LoVo (cell line): ENCODE measurements at regions not wholly inside any gene's neighbourhood (a gene's known extent, or its start where the extent isn't known, plus 50 kb on each side); places are given as distances from the start of the nearest gene placed in this dataset.
"Not testable (repeated sequence)": the region's sequence is repeated elsewhere in the genome, so short reads cannot be mapped to it uniquely, and the experiment has no call there.

ENCODE experiments used
- DNase-seq: peaks from one replicate; pipeline ENCODE4 v3.0.0-alpha.2; 2016; ENCODE audit warnings: low spot score

- no peak for DNase-seq
These were observed 750.8 kb upstream of the SLC35B3 start for GRCh38 chr6:9186148-9186547.

GRCh38 chr6:9178071-9178470 lies 742.7 kb upstream of the SLC35B3 start:
- DNase-seq, result no peak

DNA sequence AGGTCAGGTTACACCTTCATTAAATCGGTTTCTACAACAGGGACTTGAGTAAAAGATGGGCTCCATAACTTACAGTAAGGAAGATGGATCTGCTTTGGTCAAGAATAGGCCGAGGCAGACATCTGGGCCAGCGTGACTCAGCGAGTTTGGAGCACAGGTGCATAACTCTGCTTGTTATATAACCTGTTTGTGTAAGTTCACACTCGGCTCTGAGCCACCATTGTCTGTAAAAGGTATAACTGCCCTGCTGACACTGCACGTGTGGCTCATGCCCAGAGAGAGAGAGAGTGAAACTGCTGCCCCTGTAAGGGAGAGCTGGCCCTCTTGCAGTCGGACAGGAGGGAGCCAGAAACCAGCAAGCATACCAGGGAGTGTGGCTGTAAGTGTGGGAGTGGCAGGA lies 737.9 kb upstream of the SLC35B3 start:
- no peak for DNase-seq

DNA sequence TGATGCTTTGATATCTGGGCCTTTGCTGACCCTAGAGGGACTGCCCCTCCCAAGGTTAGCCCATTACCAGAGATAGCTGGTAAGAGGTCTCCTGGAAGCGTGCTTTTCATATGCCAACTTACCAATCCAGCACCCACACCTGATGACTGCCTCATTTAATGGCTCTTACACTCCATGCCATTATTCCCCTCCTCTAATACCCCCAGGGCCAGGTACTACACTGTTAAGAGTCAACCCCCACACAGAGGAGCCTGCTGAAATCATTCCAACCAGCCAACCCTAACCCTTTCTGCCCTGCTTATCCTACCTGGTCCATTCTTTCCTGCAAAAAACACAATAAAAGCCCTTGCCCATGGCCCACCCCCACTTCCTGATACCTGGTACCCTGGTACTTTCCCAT lies 736.8 kb upstream of the SLC35B3 start:
- no peak for DNase-seq

DNA sequence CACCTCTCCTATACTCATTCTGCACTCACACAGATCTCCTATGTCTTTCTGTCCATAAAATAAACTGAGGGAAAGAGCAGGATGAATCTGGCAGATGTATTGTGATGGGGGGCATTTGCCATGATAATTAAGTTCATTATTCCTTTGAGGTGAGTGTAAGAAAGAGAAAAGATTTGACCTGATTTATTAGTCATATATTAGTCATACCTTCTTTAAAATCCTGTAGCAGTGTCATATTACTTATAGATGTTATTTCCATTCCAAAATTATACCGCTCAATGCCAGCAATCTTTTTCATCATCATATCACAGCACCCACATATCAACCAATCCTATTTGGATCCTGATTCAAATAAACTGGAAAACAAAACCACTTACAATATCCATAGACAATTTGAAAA lies 733.3 kb upstream of the SLC35B3 start:
- DNase-seq, result no peak

DNA sequence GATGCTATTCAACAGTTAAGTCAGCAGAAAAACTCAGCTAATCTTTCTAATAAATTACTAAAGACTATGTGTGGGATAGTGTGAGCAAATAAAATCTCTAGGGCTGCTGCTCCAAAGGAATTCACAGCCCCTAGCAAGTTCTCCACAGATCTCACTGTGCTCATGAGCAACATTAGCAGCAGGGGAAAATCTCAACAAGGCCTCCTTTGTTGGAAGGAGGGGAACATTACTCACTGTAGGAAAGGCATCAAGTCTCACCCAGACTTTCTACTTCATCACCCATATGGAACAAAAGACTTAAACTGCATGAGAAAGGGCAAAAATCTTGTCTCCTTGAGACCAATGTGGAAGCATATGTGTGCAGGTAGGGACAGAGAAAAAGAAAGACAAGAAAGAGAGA lies 726.4 kb upstream of the SLC35B3 start:
- no peak for DNase-seq

- DNase-seq, result no peak
These were observed 723.7 kb upstream of the SLC35B3 start for GRCh38 chr6:9159051-9159450.

GRCh38 chr6:9155836-9156235 lies 720.5 kb upstream of the SLC35B3 start:
- no peak for DNase-seq

GRCh38 chr6:9143140-9143539 lies 707.8 kb upstream of the SLC35B3 start:
- DNase-seq, result no peak

- DNase-seq, result no peak
These were observed 705.7 kb upstream of the SLC35B3 start for GRCh38 chr6:9140951-9141460.

DNA sequence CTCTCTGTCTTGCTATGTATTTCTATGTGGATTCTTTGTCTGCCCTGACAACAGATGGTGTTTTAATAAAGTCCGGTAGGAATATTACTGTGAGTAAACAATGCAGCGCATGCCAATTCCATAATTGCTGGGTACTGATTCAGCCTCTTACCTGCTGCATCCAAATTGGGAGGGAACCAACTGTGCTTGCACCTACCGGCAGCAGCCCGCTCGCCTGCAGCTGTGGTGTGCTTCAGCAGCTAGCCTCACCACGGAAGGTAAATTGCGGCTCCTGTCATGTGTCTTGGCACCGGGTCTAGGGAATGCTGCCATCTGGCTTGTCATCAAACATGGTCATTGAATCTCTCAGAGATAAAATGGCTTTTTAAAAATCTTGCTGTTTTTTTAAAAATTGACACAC lies 704.8 kb upstream of the SLC35B3 start:
- no peak for DNase-seq

GRCh38 chr6:9139746-9140145 lies 704.4 kb upstream of the SLC35B3 start:
- no peak for DNase-seq

DNA sequence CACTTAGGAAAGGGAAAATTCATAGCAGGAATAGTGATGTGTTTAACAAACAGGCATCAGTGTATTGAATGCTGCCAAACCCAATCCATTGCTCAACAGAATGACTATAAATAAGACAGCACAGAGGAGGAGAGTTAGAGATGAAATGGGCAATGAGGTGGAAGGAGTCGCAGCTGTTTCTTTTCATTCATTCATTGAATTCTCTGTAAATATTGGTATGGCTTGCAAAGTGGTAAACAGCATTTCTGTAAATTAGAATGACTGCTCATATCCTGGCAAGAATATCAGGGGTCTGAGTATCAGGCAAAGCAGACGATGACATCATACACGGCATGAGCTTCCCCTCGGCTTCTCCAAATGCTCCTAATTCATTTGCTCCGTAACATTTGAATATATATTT lies 703.6 kb upstream of the SLC35B3 start:
- no peak for DNase-seq

DNA sequence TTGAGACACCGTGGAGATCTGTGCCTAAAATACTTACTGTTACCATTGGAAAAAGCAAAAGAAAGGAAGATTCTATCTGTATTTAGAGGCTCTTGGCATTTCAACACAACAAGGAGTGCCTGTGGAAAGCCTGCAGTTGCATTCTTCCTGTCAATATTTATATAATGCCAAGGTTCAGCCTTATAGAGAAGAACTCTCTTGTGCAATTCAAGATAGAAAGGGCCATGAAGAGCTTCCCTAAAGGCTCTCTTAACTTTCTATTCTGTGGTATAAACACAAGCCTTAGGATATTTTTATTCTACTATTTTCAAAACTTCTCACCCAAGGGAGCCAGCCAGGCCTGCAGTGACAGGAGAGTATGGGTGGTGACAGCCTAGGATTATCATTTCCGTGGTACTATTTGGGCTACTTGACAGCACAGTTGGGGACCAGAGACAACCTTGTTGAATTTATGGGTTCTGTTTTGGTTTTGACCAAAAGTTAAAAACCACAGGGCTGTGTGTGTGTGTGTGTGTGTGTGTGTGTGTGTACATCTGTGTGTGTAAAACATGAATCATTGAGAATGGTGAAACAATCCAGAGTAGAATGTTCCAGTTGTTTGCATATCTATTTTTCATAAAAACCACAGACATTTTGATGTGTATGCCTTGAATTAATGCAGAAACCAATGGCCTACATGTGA lies 700.9 kb upstream of the SLC35B3 start:
- no peak for DNase-seq

DNA sequence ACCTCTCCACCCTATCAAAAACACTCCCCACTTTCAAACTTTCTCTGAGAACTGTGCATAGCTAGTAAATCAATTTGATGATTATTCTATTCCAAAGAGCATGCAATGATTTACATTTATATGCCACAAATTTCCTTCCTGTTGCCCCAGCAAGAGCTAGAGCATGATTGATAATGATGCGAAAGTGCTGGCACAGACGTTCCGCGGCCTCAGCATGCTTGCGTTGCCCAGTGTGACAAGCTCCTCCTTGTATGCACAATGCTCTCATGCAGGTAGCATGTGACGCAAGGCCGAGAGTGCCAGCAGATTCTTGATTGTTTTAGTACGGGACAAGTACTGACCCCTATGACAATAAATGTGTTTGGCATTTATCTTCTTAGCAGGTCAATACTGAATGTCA lies 696.3 kb upstream of the SLC35B3 start:
- DNase-seq, result no peak

DNA sequence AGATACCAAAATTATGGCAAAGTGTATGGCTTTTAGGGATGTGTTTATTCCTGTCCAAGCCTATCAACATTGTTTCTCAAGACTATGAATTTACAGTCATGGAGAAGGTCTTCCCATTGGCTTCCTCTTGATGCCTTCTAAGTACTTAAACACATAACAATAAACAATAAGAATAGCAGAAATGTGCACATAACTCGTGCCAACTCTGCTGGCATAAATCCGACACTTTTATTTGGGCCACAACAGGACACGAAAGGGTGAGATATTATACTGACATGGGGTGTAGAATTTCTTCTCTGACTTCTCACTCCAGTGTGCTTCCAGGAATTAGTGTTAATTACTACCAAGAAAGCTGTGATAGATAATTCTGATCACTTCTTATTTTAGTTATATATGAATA lies 695.9 kb upstream of the SLC35B3 start:
- no peak for DNase-seq

- DNase-seq, result no peak
These were observed 693.6 kb upstream of the SLC35B3 start for GRCh38 chr6:9128970-9129369.

DNA sequence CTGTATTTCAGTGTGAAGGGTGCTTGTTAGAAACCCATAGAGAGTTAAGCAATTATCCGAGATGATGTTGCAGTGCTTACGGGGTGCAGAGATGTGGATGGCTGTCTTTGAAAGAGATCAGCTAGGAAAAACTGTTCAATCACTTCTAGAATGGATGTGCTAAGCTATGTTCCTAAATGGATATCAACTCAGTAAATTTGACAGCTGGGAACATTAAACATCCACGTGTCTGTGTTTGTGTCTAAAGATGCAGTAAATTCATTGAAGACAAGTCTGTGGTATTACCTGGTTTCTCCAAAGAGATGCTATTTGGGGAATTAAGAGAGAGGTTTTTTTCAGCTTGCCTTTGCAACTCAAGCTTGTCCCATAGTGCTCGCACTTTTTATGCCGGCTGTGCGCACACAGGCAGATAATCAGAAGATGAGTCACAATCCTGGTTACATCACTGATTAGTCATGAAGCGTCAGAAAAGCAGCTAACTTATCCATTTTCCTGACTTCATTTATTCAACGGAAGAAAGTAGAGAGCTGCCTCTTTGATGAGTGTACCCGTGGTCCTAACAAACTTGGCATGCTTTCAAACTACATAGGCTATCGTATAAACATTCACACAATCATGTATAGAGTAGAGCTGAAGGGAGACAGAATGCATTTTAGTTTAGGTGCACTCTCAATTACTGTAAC lies 691.7 kb upstream of the SLC35B3 start:
- DNase-seq, result no peak

- DNase-seq, result not testable (repeated sequence)
These were observed 690.7 kb upstream of the SLC35B3 start for GRCh38 chr6:9126034-9126433.

DNA sequence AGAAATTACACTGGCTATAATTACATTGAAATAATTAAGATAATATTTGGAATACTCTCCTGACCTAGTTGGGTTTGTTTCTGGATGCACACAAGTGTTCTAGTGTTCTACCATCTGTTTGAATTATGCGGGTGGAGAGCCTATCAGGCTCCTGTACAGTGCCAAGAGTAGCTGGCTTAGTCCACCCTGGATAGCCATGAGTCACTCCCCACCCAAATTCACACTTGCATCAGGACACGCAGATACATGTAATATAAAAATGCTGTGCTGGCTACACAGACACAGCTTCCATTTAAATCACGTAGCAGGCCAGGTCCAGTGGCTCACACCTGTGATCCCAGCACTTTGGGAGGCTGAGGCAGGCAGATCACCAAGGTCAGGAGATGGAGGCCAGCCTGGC lies 686.2 kb upstream of the SLC35B3 start:
- no peak for DNase-seq

GRCh38 chr6:9116026-9116425 lies 680.7 kb upstream of the SLC35B3 start:
- DNase-seq, result no peak

GRCh38 chr6:9112544-9112943 lies 677.2 kb upstream of the SLC35B3 start:
- no peak for DNase-seq

DNA sequence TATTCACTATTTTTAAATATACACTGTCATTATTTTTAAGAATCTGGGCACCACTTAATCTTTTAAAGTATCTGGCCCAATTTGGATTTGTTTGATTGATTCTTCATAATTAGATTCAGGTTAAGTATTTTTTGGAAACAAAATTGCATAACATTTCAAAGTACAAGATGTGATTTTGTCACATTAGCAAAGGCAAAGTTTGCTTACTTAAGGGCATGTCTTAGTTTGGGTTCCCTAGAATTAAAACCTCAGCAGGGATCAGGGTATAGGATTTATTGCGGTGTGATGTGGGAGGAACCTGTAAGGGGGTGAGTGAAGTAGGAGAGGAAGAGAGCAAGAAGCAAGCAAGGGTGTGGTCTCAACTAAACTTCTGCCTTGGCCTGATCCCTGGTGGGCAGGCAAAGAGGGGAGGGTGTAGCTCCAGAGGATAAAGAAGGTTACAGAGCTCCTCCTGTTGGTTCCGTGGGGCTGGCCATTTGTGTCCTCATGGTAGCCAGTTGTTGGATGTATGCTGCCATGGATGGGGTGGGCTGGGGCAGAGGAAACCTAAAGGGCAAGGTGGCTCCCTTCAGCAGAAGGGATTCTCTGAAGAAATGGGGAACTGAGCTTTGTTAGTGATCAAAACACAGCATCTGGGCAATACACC lies 668.7 kb upstream of the SLC35B3 start:
- DNase-seq, result no peak
